Stimulated activated CD4-positive, alpha-beta T cell treated with anti-CD3 and anti-CD28 coated beads, Interleukin-1b, Interleukin-23, amount 100 ng/mL, for 4 hours (primary cell): ENCODE measurements at regions not wholly inside any gene's neighbourhood (a gene's known extent, or its start where the extent isn't known, plus 50 kb on each side); places are given as distances from the start of the nearest gene placed in this dataset.
"Not testable (repeated sequence)": the region's sequence is repeated elsewhere in the genome, so short reads cannot be mapped to it uniquely, and the experiment has no call there.

ENCODE experiments used
- DNase-seq, 2 donors: peaks; one replicate each; pipeline ENCODE4 v3.0.0-alpha.2; 2020; ENCODE audit warnings: low read depth in 2 of 2

GRCh38 chr5:125044491-125045282 is 298.2 kb upstream of the ZNF608 start:
- no peak for DNase-seq

GRCh38 chr5:125045646-125046045 is 299.2 kb upstream of the ZNF608 start:
- DNase-seq, result no peak

- no peak for DNase-seq
Measured at GRCh38 chr5:125046838-125047237, 300.4 kb upstream of the ZNF608 start.

DNA sequence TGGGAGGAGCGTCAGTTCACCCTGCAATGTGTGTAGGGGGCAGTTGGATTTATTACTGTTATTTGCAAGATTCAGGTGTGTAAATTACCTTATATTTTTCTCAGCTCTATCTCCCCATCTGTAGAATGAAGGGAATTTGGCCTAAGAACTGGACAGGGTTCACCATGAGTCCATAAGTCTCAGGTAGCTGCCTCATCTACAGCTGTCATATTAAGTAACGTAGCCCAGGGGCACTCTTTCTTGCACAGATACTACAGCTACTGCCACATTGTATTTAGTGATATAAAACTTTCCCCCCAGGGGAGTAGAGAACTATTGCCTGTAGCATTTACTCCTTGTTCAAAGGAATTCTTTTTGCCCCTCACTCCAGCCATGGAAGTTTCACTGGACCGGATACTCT is 301.4 kb upstream of the ZNF608 start:
- DNase-seq, result no peak

- DNase-seq, result no peak
Measured at GRCh38 chr5:125049721-125050702, 303.6 kb upstream of the ZNF608 start.

DNA sequence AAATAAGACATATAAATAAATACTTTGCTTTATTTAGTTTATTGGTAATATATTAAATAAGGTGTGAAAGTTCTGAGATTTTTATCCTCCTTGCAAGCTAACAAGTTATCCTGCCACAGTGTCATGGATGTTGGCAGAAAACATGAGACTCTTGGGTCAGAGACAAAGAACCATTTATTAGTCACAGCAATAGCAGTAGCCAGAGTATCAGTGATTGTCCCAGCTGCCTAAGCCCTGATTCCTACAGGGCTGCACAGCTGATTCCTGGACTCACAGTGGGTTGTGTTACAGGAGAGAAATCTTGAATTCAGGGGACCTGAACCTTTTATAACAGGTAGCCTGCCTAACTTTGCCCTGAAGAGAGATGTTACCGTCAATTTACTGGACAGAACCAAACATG is 304.5 kb upstream of the ZNF608 start:
- DNase-seq, result no peak

- no peak for DNase-seq
Measured at GRCh38 chr5:125052584-125052983, 306.1 kb upstream of the ZNF608 start.

GRCh38 chr5:125053179-125053578 is 306.7 kb upstream of the ZNF608 start:
- no peak for DNase-seq

- DNase-seq, result no peak
Measured at GRCh38 chr5:125054146-125054545, 307.7 kb upstream of the ZNF608 start.

- DNase-seq, result no peak
Measured at GRCh38 chr5:125056671-125057485, 310.4 kb upstream of the ZNF608 start.

DNA sequence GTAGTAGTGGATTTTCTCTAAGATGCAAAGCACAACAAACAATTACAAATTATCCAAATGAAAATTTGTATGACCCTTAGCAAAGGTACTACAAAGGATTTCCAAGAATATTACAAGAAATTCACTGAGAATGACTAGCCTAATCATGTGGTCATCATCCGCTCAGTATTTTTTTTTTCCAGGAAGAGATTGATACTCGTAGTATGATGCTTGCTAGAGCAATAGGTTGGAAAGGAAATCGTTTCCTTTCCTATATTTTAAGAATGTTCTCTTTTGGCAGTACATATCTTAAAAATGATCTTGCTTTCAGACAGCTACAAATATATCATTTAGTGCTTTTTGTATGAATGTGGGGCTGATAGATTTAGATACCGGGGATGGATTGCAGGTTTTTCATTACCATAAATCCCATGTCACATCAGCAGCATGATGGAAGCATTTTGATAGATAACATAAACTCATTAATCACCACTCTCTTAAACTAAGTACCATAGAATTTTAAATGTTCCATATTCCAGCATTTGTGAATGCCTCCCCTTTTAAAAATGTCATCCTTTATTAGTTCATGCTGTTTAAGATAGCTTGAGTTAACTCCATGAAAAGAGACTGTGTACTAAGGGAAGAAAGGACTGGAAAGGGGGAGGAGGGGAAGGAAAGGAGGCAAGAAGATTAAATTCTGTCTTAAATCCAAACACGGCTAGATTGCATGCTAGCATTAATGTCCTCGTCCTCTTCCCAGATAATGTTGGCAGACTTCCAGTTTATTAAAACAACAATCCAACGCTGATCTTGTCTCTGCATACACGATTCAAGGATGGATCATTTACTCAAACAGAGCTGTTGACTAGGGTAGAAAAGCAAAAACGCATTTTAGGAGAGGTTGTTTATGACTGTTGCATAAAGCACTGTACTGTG is 311.7 kb upstream of the ZNF608 start:
- DNase-seq, result no peak

DNA sequence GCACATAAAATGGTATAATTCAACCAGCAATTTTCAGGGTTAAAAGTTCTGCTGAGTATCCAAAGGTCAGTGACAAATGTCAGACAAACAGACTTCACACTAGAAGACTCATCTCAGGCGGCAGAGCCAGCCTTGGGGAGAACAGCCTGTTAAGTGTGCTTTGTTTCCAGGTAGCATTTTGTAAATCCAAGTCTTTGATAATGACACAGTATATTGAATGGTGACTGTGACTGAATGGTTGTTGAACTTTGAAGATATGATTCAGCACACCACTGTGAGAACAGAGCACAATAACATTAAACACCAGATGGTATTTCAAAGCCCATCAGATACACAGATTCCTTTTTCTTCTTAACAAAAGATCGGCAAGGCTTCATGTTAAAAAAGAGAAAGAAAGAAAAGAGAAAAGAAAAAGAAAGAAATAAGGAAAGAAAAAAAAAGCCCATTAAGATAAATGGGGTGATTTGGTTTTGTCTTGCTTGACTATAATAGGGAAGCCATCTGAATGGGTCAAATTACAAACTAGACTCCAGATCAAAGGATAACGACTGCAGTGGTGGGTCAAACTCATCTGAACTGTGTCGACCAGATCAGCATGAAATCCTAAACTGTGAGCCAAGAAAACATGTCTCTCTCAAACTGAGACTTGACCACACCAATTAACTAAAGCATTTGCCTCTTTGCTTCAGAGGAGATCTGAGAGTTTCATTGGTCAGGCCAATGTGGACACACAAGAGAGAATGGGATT is 313.0 kb upstream of the ZNF608 start:
- no peak for DNase-seq

- no peak for DNase-seq
Measured at GRCh38 chr5:125061726-125062125, 315.3 kb upstream of the ZNF608 start.

- DNase-seq, result no peak
Measured at GRCh38 chr5:125064621-125065438, 318.4 kb upstream of the ZNF608 start.

- DNase-seq, result no peak
Measured at GRCh38 chr5:125065741-125066140, 319.3 kb upstream of the ZNF608 start.

- DNase-seq, result no peak
Measured at GRCh38 chr5:125070961-125071360, 324.5 kb upstream of the ZNF608 start.

- DNase-seq, result no peak
Measured at GRCh38 chr5:125073090-125073489, 326.7 kb upstream of the ZNF608 start.

- no peak for DNase-seq
Measured at GRCh38 chr5:125075567-125075966, 329.1 kb upstream of the ZNF608 start.

DNA sequence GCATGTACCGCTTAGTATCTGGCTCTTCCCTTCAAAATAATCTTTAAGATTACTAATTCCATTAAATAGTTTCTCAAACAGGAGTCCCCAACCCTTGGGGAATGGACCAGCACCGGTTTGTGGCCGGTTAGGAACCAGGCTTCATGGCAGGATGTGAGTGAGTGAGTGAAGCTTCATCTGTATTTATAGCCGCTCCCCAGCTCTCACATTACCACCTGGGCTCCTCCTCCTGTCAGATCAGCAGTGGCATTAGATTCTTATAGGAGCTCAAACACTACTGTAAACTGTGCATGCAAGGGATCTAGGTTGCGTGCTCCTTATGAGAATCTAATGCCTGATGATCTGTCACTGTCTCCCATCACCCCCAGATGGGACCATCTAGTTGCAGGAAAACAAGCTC is 332.6 kb upstream of the ZNF608 start:
- not testable (repeated sequence) for DNase-seq
